GM23248 (cell line): ENCODE measurements at regions not wholly inside any gene's neighbourhood (a gene's known extent, or its start where the extent isn't known, plus 50 kb on each side); places are given as distances from the start of the nearest gene placed in this dataset.

Experiments
- DNase-seq: peaks from one replicate; pipeline ENCODE4 v3.0.0-alpha.2; 2015
- H2AFZ ChIP-seq: fragments of 200-600 bp; sonication (generic); 2 replicates; pipeline ENCODE4 v1.6.1; 2016; ENCODE audit warnings: antibody characterized with exemption
- H3F3A ChIP-seq: fragments of 200-600 bp; sonication (generic); 2 replicates; pipeline ENCODE4 v1.6.1; 2016; ENCODE audit warnings: mild to moderate bottlenecking, antibody characterized with exemption, mixed run types; ENCODE audit not compliant: insufficient read depth
- H3K27ac ChIP-seq: fragments of 200-600 bp; sonication (generic); 2 replicates; pipeline ENCODE4 v1.5.1; 2016; ENCODE audit warnings: mild to moderate bottlenecking
- H3K27me3 ChIP-seq: fragments of 200-600 bp; sonication (generic); replicated peaks from 2 replicates; pipeline ENCODE4 v1.6.1; 2016; ENCODE audit warnings: mild to moderate bottlenecking; ENCODE audit not compliant: insufficient read depth
- H3K36me3 ChIP-seq: fragments of 200-600 bp; sonication (generic); 2 replicates; pipeline ENCODE4 v1.6.1; 2016; ENCODE audit warnings: low read depth, mild to moderate bottlenecking
- H3K4me1 ChIP-seq: fragments of 200-600 bp; sonication (generic); 2 replicates; pipeline ENCODE4 v1.6.1; 2016; ENCODE audit warnings: mild to moderate bottlenecking; ENCODE audit not compliant: insufficient read depth
- H3K4me2 ChIP-seq: fragments of 200-600 bp; sonication (generic); one replicate; pipeline ENCODE4 v1.6.1; 2016; ENCODE audit warnings: mild to moderate bottlenecking; ENCODE audit not compliant: unreplicated experiment
- H3K4me3 ChIP-seq: fragments of 200-600 bp; sonication (generic); 2 replicates; pipeline ENCODE4 v1.5.1; 2016; ENCODE audit warnings: mild to moderate bottlenecking
- H3K79me2 ChIP-seq: fragments of 200-600 bp; sonication (generic); 2 replicates; pipeline ENCODE4 v1.6.1; 2016; ENCODE audit warnings: mild to moderate bottlenecking; ENCODE audit not compliant: insufficient read depth
- H3K9ac ChIP-seq: fragments of 200-600 bp; sonication (generic); 2 replicates; pipeline ENCODE4 v1.6.1; 2016; ENCODE audit warnings: mild to moderate bottlenecking
- H3K9me2 ChIP-seq: fragments of 200-600 bp; sonication (generic); 2 replicates; pipeline ENCODE4 v1.6.1; 2016; ENCODE audit warnings: mixed run types, mild to moderate bottlenecking, moderate library complexity; ENCODE audit not compliant: insufficient read depth
- H3K9me3 ChIP-seq: fragments of 200-600 bp; sonication (generic); one replicate; pipeline ENCODE4 v1.6.1; 2017; ENCODE audit warnings: low read depth
- H4K20me1 ChIP-seq: fragments of 200-600 bp; sonication (generic); 2 replicates; pipeline ENCODE4 v1.6.0; 2016; ENCODE audit not compliant: insufficient read depth
- EZH2 ChIP-seq: fragments of 200-600 bp; sonication (generic); IDR thresholded peaks from 2 replicates; pipeline ENCODE4 v1.6.1; 2018; ENCODE audit warnings: antibody characterized with exemption, mild to moderate bottlenecking; ENCODE audit not compliant: insufficient read depth, poor library complexity, severe bottlenecking
- EZH2phosphoT487 ChIP-seq: fragments of 200-600 bp; sonication (generic); IDR thresholded peaks from 2 replicates; pipeline ENCODE4 v1.6.1; 2018; ENCODE audit warnings: antibody characterized with exemption, moderate library complexity, mild to moderate bottlenecking, low read depth; ENCODE audit not compliant: insufficient read depth
- WGBS, 2 experiments: methylation state at CpG; one replicate each; pipeline ENCODE4 v1.1.6; 2015 to 2017; ENCODE audit warnings: low lambda C conversion rate in 2 of 2, low coverage in 1 of 2; ENCODE audit errors: missing lambda C conversion rate in 2 of 2; 5-methylcytosine and 5-hydroxymethylcytosine counted together
- in situ Hi-C: fragments of 300-500 bp; cut with MboI; formaldehyde crosslinking; loops from 2 replicates; pipeline ENCODE4 v1.15.0; 2020

DNA sequence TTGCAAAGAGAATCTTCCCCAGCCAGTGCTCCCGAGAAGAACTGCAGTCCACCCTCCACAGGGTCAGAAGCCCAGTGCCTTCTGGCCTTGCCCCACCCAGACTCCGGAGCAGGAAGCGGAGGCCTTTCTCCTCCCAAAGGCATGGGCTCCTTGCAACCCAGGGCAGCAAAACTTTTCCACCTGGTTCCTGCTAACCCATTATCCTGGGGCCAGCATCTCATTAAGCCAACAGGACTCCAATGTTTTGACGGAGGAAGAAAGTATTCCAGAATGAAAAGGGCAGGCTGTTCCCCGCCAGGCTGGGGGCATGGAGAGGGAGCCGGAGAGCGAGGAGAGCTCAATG is 88.1 kb downstream of the RTL6 start:
- no peak overlapping the region for H3K4me2 ChIP-seq
- WGBS, 2 experiments: 72 to 73% methylated on average over 7 of the region's 7 CpGs
- no peak for TF ChIP-seq EZH2phosphoT487
- no peak for TF ChIP-seq EZH2

DNA sequence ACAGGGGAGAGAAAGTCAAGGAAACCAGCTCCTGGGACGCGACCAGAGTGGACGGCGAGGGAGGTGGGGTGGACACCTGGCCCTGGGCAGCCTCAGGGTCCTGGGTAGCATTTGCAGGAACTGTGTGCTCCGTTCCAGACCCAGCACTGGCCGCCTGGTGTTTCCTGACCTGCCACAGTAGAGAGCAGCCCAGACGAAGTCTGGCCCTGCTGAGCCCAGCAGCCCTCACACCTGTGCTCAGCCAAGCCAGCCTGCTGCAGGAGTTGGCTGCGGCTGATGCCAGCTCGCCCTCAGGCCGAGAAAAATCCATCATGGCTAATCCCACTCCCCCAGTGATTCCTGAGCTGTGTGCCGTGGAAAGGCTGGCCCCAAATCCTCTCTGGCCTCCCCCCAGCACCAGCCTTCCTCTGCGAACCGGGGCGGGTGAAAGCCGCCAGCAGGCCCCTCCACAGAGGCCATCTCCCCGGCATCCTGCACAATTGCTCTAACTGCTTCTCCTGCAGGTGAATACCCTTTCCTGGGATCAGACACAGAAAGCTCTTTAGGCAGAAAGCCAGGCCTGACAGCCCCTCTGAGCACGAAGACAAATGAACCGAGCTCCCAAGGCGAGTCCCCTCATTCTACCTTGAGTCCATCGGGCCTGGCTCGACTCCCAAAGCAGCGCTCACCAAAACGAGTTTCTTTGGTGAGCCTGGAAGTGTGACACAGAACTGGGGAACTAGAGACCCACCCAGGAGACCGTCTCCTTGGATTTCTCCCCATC is 88.6 kb downstream of the RTL6 start:
- Histone ChIP-seq H3K36me3 (no peaks in the 10 kb centered on the region), H3K9me2 (no peaks in the 10 kb centered on the region), H3K79me2 (no peaks in the 10 kb centered on the region), H3K4me1 (no peaks in the 10 kb centered on the region), H3K9me3 (no peaks in the 10 kb centered on the region), H3K4me3 (no peak overlapping the region), H2AFZ (no peak overlapping the region), H3K27me3 (peaks cover 18% of the 10 kb centered on the region), H3K27ac (no peak overlapping the region), H3F3A (no peaks in the 10 kb centered on the region), H3K9ac (no peak overlapping the region), H3K4me2 (no peak overlapping the region), H4K20me1 (no peaks in the 10 kb centered on the region)
- WGBS, 2 experiments: 74 to 81% methylated on average over 24 of the region's 24 CpGs
- no peak for DNase-seq
- in situ Hi-C loops: no loop called here
- TF ChIP-seq EZH2phosphoT487 (no peak), EZH2 (no peak)

More for the DNA sequence above, 88.1 kb downstream of the RTL6 start:
- H3K79me2 ChIP-seq: no peaks in the 10 kb centered on the region
- H3K27me3 ChIP-seq: peaks cover 18% of the 10 kb centered on the region
- H3K9me3 ChIP-seq: no peaks in the 10 kb centered on the region
- no peak overlapping the region for H3K4me3 ChIP-seq
- no peak for DNase-seq
- no peaks in the 10 kb centered on the region for H3K9me2 ChIP-seq
- no peak overlapping the region for H3K27ac ChIP-seq
- no peak overlapping the region for H2AFZ ChIP-seq
- no peaks in the 10 kb centered on the region for H3K4me1 ChIP-seq
- no peaks in the 10 kb centered on the region for H3K36me3 ChIP-seq
- H4K20me1 ChIP-seq: no peaks in the 10 kb centered on the region
- H3K9ac ChIP-seq: no peak overlapping the region
- no peaks in the 10 kb centered on the region for H3F3A ChIP-seq
- in situ Hi-C loops: no loop called here

DNA sequence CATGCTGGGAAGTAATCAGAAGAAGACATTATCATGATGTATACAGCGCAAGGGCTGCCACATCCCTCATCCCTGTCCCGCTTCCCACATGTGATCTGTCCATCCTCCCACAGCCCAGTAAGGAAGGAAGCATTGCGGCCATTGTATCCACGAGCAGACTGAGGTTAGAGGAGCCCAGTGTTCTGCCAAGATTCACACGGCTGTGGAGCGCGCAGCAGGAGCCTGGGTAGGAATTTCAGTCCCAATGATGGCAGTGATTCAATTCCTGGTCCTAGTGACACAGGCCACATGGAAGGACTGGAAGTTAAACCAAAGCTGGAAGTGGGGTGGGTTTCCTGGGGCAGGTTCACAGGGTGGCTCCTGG is 89.2 kb downstream of the RTL6 start:
- in situ Hi-C loops: no loop called here
- peaks cover 18% of the 10 kb centered on the region for H3K27me3 ChIP-seq
- TF ChIP-seq EZH2phosphoT487: no peak
- no peak for TF ChIP-seq EZH2

DNA sequence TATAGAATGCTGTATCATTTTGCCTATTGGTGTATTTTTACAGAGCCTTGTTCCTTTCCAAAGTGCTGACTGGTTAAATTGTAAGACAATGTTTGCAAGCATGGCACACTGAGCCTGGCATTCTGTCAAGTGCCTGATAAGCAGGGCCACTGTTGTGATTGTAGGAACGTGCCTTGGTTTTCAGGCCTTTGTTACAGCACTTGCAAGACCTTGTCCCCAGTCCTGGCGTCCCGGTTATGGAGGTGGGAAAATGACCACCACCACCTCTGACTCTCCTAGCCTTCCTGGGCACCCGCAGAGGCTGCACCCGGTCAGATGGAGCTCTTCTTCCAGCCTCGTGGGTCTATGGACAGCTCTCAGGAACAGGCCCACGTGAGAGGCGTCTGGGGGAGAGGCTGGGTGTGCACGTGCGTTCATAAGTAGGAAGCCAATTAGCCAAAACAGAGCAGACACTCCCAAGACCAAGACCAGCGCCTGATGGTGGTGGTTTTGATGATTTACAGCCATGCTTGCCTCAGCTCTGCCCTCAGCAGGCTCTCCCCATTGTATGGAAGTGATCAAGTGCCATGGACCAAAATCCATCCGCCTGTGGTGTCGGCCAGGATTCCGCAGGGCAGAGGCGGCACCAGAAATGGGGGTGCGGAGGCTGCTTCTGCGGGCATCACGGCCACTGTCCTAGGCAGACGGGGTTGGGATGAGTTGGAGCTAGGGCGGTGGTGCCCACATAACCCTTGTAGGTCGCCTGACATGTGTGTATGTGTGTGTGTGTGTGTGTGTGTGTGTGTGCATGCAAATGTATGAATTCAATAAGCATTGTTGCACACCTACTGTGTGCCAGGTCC is 89.8 kb downstream of the RTL6 start:
- Histone ChIP-seq H3K4me1 (no peaks in the 10 kb centered on the region), H3K9ac (no peak overlapping the region), H3K4me2 (no peak overlapping the region), H3K36me3 (no peaks in the 10 kb centered on the region), H3F3A (no peaks in the 10 kb centered on the region), H4K20me1 (no peaks in the 10 kb centered on the region), H3K27me3 (peaks cover 18% of the 10 kb centered on the region), H3K27ac (no peak overlapping the region), H3K79me2 (no peaks in the 10 kb centered on the region), H3K4me3 (no peak overlapping the region), H3K9me3 (no peaks in the 10 kb centered on the region), H2AFZ (no peak overlapping the region), H3K9me2 (no peaks in the 10 kb centered on the region)
- 76 to 77% methylated on average over 21 of the region's 21 CpGs for WGBS, 2 experiments
- TF ChIP-seq EZH2 (no peak), EZH2phosphoT487 (no peak)
- in situ Hi-C loops: no loop called here
- DNase-seq: no peak

More for the DNA sequence above, 89.2 kb downstream of the RTL6 start:
- DNase-seq: no peak
- Histone ChIP-seq H3F3A (no peaks in the 10 kb centered on the region), H3K4me3 (no peak overlapping the region), H3K9me3 (no peaks in the 10 kb centered on the region), H3K36me3 (no peaks in the 10 kb centered on the region), H3K79me2 (no peaks in the 10 kb centered on the region), H3K27ac (no peak overlapping the region), H2AFZ (no peak overlapping the region), H4K20me1 (no peaks in the 10 kb centered on the region), H3K4me1 (no peaks in the 10 kb centered on the region), H3K9me2 (no peaks in the 10 kb centered on the region), H3K4me2 (no peak overlapping the region), H3K9ac (no peak overlapping the region)
- 76 to 85% methylated on average over 7 of the region's 7 CpGs for WGBS, 2 experiments
